HG02759 (cell line): ENCODE measurements at regions not wholly inside any gene's neighbourhood (a gene's known extent, or its start where the extent isn't known, plus 50 kb on each side); places are given as distances from the start of the nearest gene placed in this dataset.

Experiments used
- ATAC-seq: cut with Tn5 transposase; IDR thresholded peaks from one replicate; pipeline ENCODE4 v1.9.1; 2021; ENCODE audit warnings: mild to moderate bottlenecking, moderate library complexity; ENCODE audit not compliant: unreplicated experiment

DNA sequence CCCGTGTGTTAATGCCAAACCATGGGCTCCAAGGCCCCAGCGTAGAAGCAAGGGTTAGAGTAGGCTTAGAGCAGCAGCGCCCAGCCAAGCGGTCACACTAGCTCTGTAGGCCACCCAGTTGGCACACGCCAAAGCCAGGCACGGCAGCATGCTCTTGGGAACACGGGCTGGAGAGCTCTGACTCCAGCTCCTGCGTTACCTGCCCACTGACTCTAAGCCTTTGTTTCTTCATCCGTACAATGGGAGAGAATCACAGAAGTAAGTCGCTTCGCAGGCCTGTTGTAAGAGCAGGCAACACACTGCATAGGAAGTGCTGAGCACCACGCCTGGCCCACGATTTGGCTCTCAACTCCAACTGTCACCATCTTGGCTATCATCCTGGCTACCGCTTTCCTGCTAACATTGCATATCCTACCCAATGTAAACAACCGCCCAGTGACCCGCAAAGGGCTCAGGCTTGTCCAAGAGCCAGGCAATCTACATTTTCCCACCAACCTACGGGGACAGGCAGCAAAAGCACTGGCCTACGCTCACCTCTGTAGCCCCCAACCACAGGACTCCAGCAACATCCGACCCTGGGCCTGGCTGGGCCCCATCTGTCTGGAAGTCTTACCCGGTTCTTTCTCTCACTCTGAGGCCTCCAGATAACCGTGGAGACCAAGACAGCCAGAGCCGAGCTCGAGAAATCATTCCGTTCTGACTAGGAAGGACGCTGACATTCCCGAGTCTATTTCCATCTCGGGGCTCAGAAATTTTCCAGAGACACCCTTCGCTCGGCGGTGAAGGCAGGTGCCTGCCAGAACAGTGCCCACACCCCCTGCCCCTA is 91.5 kb upstream of the ZNF507 start:
- ATAC-seq: no peak

GRCh38 chr19:32254509-32254890 is 90.9 kb upstream of the ZNF507 start:
- ATAC-seq: no peak

DNA sequence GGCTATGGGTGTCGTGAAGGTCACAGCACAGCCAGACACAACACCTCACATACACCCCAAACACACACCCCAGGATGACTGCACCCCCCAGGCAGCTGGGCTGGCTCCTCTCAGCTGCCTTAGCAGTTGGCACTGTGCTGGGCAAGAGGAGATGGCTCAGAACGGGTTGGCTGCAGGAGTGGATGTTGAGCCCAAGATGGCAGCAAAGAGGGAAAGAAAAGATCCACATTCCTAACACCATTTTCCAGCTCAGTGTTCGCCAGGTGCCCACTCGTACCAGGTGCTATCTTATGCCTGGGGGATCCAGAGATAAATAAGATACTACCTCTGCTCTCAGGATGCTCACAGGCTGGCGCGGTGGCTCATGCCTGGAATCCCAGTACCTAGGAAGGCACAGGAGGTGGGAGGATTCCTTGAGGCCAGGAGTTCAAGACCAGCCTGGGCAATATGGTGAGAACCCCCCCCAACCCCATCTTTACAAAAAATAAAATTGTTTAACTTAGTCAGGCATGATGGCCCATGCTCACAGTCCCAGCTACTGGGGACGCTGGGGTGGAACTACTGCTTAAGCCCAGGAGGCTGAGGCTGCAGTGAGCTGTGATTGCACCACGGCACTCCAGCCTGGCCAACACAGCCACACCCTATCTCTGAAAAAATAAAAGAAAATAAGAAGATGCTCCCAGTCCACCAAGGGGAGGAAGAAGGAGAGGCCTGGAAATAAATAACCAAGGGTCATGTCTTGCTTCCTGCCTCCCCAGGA is 89.7 kb upstream of the ZNF507 start:
- no peak for ATAC-seq

DNA sequence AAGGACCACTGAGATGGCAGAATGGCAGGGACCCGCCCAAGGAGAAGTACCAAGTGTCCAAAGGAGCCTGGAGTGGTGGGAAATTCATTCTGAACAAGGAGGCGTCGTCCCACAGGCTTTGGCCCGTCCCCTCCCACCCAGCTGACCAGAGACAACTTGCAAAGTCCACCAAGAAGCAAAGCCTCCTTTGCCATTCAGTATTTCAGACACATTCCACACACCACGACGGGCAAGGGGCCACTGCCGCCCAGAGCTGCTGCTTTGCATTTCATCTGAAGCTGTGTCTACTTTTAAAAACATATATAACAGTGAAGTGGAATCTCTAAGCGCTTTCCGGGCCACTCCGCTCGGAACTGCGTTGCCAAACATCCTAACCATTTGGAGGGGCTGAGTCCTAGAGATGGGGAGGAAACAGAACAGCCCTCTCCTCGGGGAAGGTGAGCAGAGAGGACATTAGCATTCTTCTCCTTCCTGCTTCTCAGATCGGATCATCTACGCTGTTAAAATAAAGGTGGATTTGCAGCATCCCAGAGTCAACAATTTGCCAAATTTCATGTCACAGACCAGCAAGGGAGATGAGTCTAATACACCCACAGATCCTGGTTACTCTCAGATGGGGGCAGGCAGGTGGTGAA is 89.0 kb upstream of the ZNF507 start:
- ATAC-seq: no peak

DNA sequence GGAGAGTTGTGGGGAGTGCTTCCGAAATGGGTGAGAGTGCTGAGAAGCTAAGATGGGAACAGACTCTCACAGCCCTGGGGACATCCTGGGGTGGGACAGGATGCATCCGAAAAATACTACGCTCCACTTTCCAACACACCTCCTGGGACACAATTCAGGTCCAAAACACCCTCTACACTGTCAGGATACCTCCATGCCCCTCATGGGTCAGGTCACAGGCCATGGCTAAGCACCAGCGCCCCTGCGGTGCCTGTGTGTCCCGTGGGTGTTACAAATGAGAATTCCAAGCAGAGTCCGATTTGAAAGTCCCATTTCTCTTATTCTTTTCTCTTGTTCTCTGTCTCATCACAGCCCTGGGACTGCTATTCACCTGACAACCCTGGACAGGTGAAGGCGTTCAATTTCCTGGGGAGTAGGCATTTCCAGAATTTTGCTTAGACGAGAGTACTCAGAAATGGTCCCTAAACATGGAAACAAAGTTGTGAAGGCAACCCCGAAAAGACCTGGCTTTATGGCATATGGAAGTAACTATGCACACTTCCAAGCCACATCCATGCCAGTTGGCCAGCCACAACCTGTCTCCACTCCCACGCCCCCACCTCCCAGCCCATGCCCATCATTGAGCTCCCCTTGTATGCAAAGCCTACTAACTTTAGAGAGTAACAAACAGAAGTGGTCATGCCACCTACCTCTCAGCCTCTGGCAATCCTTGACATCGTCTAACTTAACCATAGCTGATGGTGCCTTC is 87.9 kb upstream of the ZNF507 start:
- ATAC-seq: no peak

- no peak for ATAC-seq
Measured at GRCh38 chr19:32258167-32258566, 87.2 kb upstream of the ZNF507 start.

- ATAC-seq: no peak
Measured at GRCh38 chr19:32264568-32264967, 80.8 kb upstream of the ZNF507 start.

DNA sequence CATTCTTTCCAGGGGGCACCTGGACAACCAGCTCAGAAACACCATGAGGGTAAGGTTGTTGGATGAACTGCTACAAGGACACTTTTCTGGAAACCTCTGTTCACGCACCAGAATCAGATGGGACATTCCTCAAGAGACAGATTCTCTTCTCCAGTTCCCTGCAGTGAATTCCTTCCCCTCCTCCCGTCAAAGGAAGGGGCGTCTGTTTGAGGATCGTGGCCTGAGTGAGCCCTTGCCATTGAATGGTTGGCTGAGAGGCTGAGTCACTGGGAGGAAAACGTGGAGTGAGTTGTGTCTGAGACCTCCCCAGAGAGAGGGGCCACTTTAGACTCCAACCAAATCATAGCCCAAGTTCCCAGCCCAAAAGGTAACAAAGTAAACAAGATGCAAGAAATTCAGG is 79.4 kb upstream of the ZNF507 start:
- no peak for ATAC-seq

- no peak for ATAC-seq
Measured at GRCh38 chr19:32266460-32266859, 79.0 kb upstream of the ZNF507 start.

GRCh38 chr19:32268381-32268780 is 77.0 kb upstream of the ZNF507 start:
- ATAC-seq: no peak

GRCh38 chr19:32269831-32270230 is 75.6 kb upstream of the ZNF507 start:
- no peak for ATAC-seq

GRCh38 chr19:32273483-32273882 is 71.9 kb upstream of the ZNF507 start:
- no peak for ATAC-seq

GRCh38 chr19:32287086-32287485 is 58.3 kb upstream of the ZNF507 start:
- no peak for ATAC-seq

DNA sequence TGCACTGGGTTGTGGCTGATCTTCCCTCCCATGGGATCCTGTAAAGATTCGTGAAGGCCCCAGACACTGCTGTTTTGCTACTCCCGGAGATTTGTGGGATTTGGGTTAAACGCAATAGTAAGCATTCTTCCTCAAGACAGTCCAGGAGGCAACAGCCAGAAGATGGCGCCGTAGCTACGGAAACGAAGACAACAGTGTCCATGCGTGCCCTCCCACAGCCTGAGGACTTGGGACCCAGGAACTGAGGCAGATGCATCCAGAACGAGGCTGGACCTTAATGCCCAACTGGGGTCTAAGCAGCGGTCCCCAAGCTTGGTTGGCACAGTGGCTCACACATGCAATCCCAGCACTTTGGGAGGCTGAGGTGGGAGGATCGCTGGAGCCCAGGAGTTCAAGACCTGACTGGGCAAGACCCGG is 57.6 kb upstream of the ZNF507 start:
- ATAC-seq: no peak

DNA sequence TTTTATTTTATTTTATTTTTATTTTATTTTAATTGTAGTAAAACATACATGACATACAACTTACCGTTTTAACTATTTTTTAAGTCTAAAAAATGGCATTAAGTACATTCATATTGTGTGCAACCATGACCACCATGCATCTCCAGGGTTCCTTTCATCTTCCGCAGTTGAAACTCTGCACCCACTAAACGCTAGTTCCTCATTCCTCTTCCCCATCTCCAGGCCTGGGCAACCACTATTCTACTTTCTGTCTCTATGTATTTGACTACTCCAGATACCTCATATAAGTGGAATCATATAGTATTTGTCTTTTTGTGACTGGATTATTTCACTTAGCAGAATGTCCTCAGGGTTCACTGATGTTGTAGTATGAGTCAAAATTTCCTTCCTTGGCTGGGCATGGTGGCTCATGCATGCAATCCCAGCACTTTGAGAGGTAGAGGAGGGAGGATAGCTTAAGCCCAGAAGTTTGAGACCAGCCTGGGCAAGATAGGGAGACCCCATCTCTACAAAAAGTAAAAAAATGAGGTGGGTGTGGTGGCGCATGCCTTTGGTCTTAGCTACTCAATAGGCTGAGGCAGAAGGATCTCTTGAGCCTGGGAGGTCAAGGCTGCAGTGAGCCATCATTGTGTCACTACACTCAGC is 55.7 kb upstream of the ZNF507 start:
- no peak for ATAC-seq

DNA sequence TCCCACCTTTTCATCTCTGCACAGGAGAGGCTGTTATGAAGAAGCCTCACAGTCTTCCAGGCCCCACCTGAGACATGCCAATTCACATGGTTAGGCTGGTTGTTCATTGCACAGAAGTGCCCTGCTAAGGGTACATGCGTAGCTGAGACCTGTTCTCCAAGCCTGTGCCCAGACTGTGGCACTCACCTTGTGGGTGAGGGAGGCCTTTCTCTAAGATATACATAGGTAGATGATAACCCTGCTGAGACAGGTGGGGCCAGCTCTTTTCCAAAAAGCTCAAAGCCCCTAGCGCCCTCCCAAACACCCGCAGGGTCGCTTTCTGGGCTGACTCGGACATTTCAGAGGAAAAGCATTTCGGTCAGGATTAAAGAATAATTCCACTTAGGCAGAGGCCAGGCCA is 53.5 kb upstream of the ZNF507 start:
- no peak for ATAC-seq

GRCh38 chr19:32294871-32295438 is 50.5 kb upstream of the ZNF507 start:
- ATAC-seq: no peak
